HCT116 (cell line): ENCODE measurements at regions not wholly inside any gene's neighbourhood (a gene's known extent, or its start where the extent isn't known, plus 50 kb on each side); places are given as distances from the start of the nearest gene placed in this dataset.

Experiments used
- ATAC-seq: fragments of 200-7000 bp; cut with Tn5 transposase; 2 replicates; pipeline ENCODE4 v1.9.1; 2020; ENCODE audit warnings: mild to moderate bottlenecking, moderate library complexity
- BruUV-seq: library from RNA; stranded (reverse); fragments of 400-500 nt; replicated peaks from 2 replicates; lab custom pipeline; 2021; lab: Mats Ljungman, UMichigan
- CTCF ChIA-PET: fragments of 300-600 bp; sonication (Branson Sonifier 250); formaldehyde crosslinking; loops from one replicate; lab custom pipeline; 2021; ENCODE audit warnings: antibody characterized with exemption; lab: Charles Lee
- POLR2A ChIA-PET: fragments of 300-600, 350-600 bp; sonication (Branson Sonifier 250); formaldehyde crosslinking; loops from one replicate; lab custom pipeline; 2021; ENCODE audit warnings: antibody characterized with exemption; lab: Charles Lee
- RAD21 ChIA-PET, 2 experiments: fragments of 300-600 bp; sonication (Branson Sonifier 250); formaldehyde crosslinking; loops; one replicate each; lab custom pipeline; 2023; ENCODE audit warnings: low total read pairs in 2 of 2; ENCODE audit not compliant: uncharacterized antibody in 2 of 2, unreplicated experiment in 2 of 2, low non-redundant PET in 1 of 2; lab: Charles Lee
- DNase-seq: peaks from one replicate; pipeline ENCODE4 v3.0.0-alpha.2; 2010; ENCODE audit warnings: low read depth, low spot score
- H2AFZ ChIP-seq: fragments of 200-600 bp; shearing (Covaris generic), sonication (generic); 2 replicates; pipeline ENCODE4 v1.6.1; 2017; ENCODE audit warnings: low read depth, mixed run types, mixed read lengths, antibody characterized with exemption, low read length; ENCODE audit not compliant: poor library complexity, severe bottlenecking
- H3K27ac ChIP-seq: 2 replicates; pipeline ENCODE4 v1.5.1; 2012; ENCODE audit warnings: low read depth, low read length
- H3K27me3 ChIP-seq: fragments of 200-600 bp; sonication (generic); 2 replicates; pipeline ENCODE4 v1.6.1; 2016; ENCODE audit warnings: mixed run types, low read length, mixed read lengths; ENCODE audit not compliant: insufficient read depth
- H3K36me3 ChIP-seq, 2 experiments: fragments of 200-500 bp in 1 of 2; fragments of 200-600 bp in 1 of 2; sonication (Bioruptor generic) in 1 of 2; sonication (generic) in 1 of 2; 2 replicates each; pipeline versions ENCODE4 v1.5.1 to v1.6.1; 2014 to 2016; ENCODE audit warnings: low read length in 2 of 2, inconsistent platforms in 1 of 2, mixed read lengths in 1 of 2, mixed run types in 1 of 2; ENCODE audit not compliant: insufficient read depth in 2 of 2, control insufficient read depth in 1 of 2
- H3K4me1 ChIP-seq, 2 experiments: fragments of 200-600 bp in 1 of 2; sonication (generic) in 1 of 2; 2 replicates each; pipeline versions ENCODE4 v1.5.1 to v1.6.1; 2012 to 2017; ENCODE audit warnings: low read length in 2 of 2, inconsistent platforms in 1 of 2, mild to moderate bottlenecking in 1 of 2, mixed read lengths in 1 of 2, mixed run types in 1 of 2, moderate library complexity in 1 of 2; ENCODE audit not compliant: insufficient read depth in 2 of 2, control insufficient read depth in 1 of 2
- H3K4me2 ChIP-seq: fragments of 200-600 bp; sonication (generic); 2 replicates; pipeline ENCODE4 v1.6.1; 2017; ENCODE audit warnings: mixed run types, low read length, mixed read lengths
- H3K4me3 ChIP-seq, 2 experiments: fragments of 200-600 bp in 1 of 2; sonication (generic) in 1 of 2; replicated peaks in 1 of 2; 2 replicates each; pipeline ENCODE4 v1.5.1; 2011 to 2016; ENCODE audit warnings: low read length in 2 of 2, control low read depth in 1 of 2, low read depth in 1 of 2, mild to moderate bottlenecking in 1 of 2, mixed read lengths in 1 of 2, mixed run types in 1 of 2
- H3K79me2 ChIP-seq: fragments of 200-600 bp; sonication (generic); 2 replicates; pipeline ENCODE4 v1.6.1; 2017; ENCODE audit warnings: mild to moderate bottlenecking, mixed run types, low read length, moderate library complexity, mixed read lengths; ENCODE audit not compliant: insufficient read depth
- H3K9ac ChIP-seq: fragments of 200-600 bp; sonication (generic); 2 replicates; pipeline ENCODE4 v1.6.1; 2016; ENCODE audit warnings: low read length, mixed read lengths
- H3K9me2 ChIP-seq: fragments of 200-600 bp; sonication (generic), shearing (Covaris generic); 2 replicates; pipeline ENCODE4 v1.6.1; 2017; ENCODE audit warnings: mixed run types, mild to moderate bottlenecking, moderate library complexity; ENCODE audit not compliant: insufficient read depth
- H3K9me3 ChIP-seq, 2 experiments: fragments of 200-500 bp in 1 of 2; fragments of 200-600 bp in 1 of 2; sonication (Bioruptor generic) in 1 of 2; sonication (generic) in 1 of 2; 2 replicates each; pipeline ENCODE4 v1.6.1; 2014 to 2017; ENCODE audit warnings: low read length in 2 of 2, mixed read lengths in 2 of 2, inconsistent platforms in 1 of 2, low read depth in 1 of 2, mild to moderate bottlenecking in 1 of 2, mixed run types in 1 of 2, moderate library complexity in 1 of 2; ENCODE audit not compliant: control insufficient read depth in 1 of 2, insufficient read depth in 1 of 2
- H4K20me1 ChIP-seq: fragments of 200-600 bp; sonication (generic), shearing (Covaris generic); 2 replicates; pipeline ENCODE4 v1.6.1; 2017; ENCODE audit warnings: mixed run types, mild to moderate bottlenecking, moderate library complexity; ENCODE audit not compliant: insufficient read depth
- EZH2 ChIP-seq: fragments of 200-600 bp; sonication (generic); IDR thresholded peaks from 2 replicates; pipeline ENCODE4 v1.6.1; 2017; ENCODE audit warnings: antibody characterized with exemption, mixed run types
- EZH2phosphoT487 ChIP-seq: fragments of 200-600 bp; IDR thresholded peaks from 2 replicates; pipeline ENCODE4 v1.6.1; 2018; ENCODE audit warnings: antibody characterized with exemption, borderline replicate concordance
- FOSL1 ChIP-seq: IDR thresholded peaks from 2 replicates; pipeline ENCODE4 v1.6.1; 2012; ENCODE audit warnings: low read depth
- RAD21 ChIP-seq: IDR thresholded peaks from 2 replicates; pipeline ENCODE4 v1.6.1; 2012; ENCODE audit warnings: low read depth, mild to moderate bottlenecking
- SRF ChIP-seq: IDR thresholded peaks from 2 replicates; pipeline ENCODE4 v1.6.1; 2012; ENCODE audit warnings: low read depth
- ZNF274 ChIP-seq: fragments of 200-500 bp; sonication (Bioruptor generic); IDR thresholded peaks from 2 replicates; pipeline ENCODE4 v1.6.1; 2014; ENCODE audit warnings: mild to moderate bottlenecking, low read depth, low read length, inconsistent platforms
- intact Hi-C: fragments of 100-400 bp; cut with micrococcal nuclease; formaldehyde crosslinking; loops from 2 replicates; pipeline ENCODE4 v1.10.0; 2022
- TF ChIP-seq, protein P1 (sequence below): IDR thresholded peaks from 2 replicates; pipeline ENCODE4 v1.6.1; 2011; ENCODE audit warnings: mild to moderate bottlenecking, low read length, moderate library complexity; ENCODE audit not compliant: insufficient replicate concordance; ENCODE audit errors: extremely low read depth
- TF ChIP-seq, protein P2 (sequence below), 3 experiments: fragments of 200-600 bp in 1 of 3; sonication (generic) in 1 of 3; IDR thresholded peaks in 2 of 3; conservative IDR thresholded peaks in 1 of 3; 2 replicates each; pipeline ENCODE4 v1.5.1; 2012 to 2017; ENCODE audit warnings: low read depth in 2 of 3, low read length in 2 of 3, antibody characterized with exemption in 1 of 3, borderline replicate concordance in 1 of 3, control low read depth in 1 of 3, mild to moderate bottlenecking in 1 of 3, mixed read lengths in 1 of 3, mixed run types in 1 of 3, moderate library complexity in 1 of 3; ENCODE audit not compliant: insufficient read depth in 1 of 3
- TF ChIP-seq, protein P3 (sequence below): IDR thresholded peaks from 2 replicates; pipeline ENCODE4 v1.6.1; 2012

DNA sequence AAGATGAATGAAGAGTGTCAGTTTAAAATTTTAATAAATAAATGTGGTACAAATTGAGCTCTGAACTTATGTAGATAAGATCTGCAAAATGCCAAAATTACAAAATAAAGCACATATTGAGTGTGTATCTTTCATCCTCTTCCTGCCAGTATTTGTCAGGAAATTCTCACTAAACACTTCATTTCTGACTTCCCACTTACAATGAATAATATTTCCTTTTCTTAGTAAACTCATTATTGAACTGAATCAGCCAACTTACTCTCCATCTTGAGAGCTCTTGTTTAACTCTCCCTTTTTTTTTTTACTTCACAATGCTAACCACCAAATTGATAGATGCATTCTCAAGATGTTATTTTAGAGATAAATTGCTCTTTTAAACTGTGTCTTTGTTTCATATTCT, 1230.2 kb downstream of the JRKL start:
- Histone ChIP-seq H3K9ac (no peak overlapping the region), H3K79me2 (no peaks in the 10 kb centered on the region), H3K27me3 (no peaks in the 10 kb centered on the region), H3K4me1 (no peaks in the 10 kb centered on the region), H4K20me1 (no peaks in the 10 kb centered on the region), H3K9me2 (no peaks in the 10 kb centered on the region), H3K9me3 (peaks cover 4 to 20% of the 10 kb centered on the region in 2 experiments; a peak in 2 of 4 replicates), H2AFZ (no peak overlapping the region), H3K4me2 (no peak overlapping the region), H3K36me3 (no peaks in the 10 kb centered on the region), H3K27ac (no peak overlapping the region), H3K4me3 (no peak overlapping the region)
- ChIA-PET CTCF (no interaction called here), RAD21 (no interaction called here), POLR2A (no interaction called here)
- ATAC-seq, result no peak
- no TSS peak for BruUV-seq
- no peak for DNase-seq
- no peak for TF ChIP-seq SRF
- no peak for TF ChIP-seq FOSL1
- TF ChIP-seq ZNF274, result no peak
- TF ChIP-seq RAD21, result no peak
- TF ChIP-seq EZH2phosphoT487, result no peak
- no peak for TF ChIP-seq EZH2
- TF ChIP-seq, protein P1, sequence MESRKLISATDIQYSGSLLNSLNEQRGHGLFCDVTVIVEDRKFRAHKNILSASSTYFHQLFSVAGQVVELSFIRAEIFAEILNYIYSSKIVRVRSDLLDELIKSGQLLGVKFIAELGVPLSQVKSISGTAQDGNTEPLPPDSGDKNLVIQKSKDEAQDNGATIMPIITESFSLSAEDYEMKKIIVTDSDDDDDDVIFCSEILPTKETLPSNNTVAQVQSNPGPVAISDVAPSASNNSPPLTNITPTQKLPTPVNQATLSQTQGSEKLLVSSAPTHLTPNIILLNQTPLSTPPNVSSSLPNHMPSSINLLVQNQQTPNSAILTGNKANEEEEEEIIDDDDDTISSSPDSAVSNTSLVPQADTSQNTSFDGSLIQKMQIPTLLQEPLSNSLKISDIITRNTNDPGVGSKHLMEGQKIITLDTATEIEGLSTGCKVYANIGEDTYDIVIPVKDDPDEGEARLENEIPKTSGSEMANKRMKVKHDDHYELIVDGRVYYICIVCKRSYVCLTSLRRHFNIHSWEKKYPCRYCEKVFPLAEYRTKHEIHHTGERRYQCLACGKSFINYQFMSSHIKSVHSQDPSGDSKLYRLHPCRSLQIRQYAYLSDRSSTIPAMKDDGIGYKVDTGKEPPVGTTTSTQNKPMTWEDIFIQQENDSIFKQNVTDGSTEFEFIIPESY, result no peak
- TF ChIP-seq, protein P2, sequence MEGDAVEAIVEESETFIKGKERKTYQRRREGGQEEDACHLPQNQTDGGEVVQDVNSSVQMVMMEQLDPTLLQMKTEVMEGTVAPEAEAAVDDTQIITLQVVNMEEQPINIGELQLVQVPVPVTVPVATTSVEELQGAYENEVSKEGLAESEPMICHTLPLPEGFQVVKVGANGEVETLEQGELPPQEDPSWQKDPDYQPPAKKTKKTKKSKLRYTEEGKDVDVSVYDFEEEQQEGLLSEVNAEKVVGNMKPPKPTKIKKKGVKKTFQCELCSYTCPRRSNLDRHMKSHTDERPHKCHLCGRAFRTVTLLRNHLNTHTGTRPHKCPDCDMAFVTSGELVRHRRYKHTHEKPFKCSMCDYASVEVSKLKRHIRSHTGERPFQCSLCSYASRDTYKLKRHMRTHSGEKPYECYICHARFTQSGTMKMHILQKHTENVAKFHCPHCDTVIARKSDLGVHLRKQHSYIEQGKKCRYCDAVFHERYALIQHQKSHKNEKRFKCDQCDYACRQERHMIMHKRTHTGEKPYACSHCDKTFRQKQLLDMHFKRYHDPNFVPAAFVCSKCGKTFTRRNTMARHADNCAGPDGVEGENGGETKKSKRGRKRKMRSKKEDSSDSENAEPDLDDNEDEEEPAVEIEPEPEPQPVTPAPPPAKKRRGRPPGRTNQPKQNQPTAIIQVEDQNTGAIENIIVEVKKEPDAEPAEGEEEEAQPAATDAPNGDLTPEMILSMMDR (IDR thresholded peaks at IDR 0.05 in 2 of 3, conservative IDR thresholded peaks at IDR 0.05 in 1 of 3; ENCODE audit: borderline replicate concordance in 1 of 3, insufficient read depth in 1 of 3, low read depth in 2 of 3, low read length in 2 of 3), result no peak
- TF ChIP-seq, protein P3, sequence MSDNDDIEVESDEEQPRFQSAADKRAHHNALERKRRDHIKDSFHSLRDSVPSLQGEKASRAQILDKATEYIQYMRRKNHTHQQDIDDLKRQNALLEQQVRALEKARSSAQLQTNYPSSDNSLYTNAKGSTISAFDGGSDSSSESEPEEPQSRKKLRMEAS, result no peak
- intact Hi-C loops, result no loop called here
